ENCODE measurements at regions not wholly inside any gene's neighbourhood (a gene's known extent, or its start where the extent isn't known, plus 50 kb on each side); places are given as distances from the start of the nearest gene placed in this dataset.
A peak's percentile ranks its signal among the peaks of the same experiment; 100 is the strongest.

DNA sequence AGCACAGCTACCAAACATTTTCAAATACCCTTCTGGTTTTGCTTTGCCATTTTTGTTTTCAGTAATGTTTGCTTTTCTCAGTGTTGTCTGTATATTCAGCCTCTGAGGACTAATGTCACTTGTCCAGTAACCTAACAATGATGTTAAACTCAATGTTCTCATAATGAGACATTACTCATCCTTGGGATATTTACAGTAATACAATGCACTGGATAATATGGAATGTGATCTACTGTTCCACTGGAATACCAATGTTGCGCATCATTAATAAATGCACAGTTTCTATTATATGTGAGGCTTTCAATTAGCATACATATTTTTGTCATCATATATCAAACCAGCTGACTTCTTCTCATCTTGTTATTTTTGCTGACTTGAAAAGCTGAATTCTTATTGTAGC lies 259.1 kb downstream of the SH2D1A start:
- Mint-ChIP-seq H3K27ac (no peak overlapping the region), H3K4me1 (peaks cover 0 to 5% (median 0%) of the 10 kb centered on the region in 3 donors), H3K4me3 (no peak overlapping the region), H3K9me3 (no peaks in the 10 kb centered on the region), H3K36me3 (no peaks in the 10 kb centered on the region), H3K27me3 (peaks cover 0 to 6% of the 10 kb centered on the region in 2 donors)
- Histone ChIP-seq H3K4me3 (ENCODE audit: control insufficient read depth in 1 of 2, extremely low read depth in 1 of 2, low read length in 1 of 2) (no peak overlapping the region), H3K9me3 (no peaks in the 10 kb centered on the region), H3K27ac (ENCODE audit: low read length) (no peak overlapping the region), H3K36me3 (ENCODE audit: control insufficient read depth in 2 of 2, extremely low read depth in 1 of 2, insufficient read depth in 1 of 2, low read length in 1 of 2) (no peaks in the 10 kb centered on the region), H3K4me1 (ENCODE audit: control insufficient read depth in 1 of 2, extremely low read depth in 1 of 2, insufficient read depth in 2 of 2, low read length in 2 of 2) (no peaks in the 10 kb centered on the region), H3K27me3 (replicated peaks in 1 of 2; ENCODE audit: control insufficient read depth in 2 of 2, extremely low read depth in 1 of 2, insufficient read depth in 2 of 2, low read length in 1 of 2) (no peaks in the 10 kb centered on the region)
- ATAC-seq (replicated peaks in 1 of 4) (no peak), DNase-seq (no peak)
- POLR2A ChIA-PET, result interaction anchor here in 1 of 2 donors (0.6 kb wide), 1 partner anchor 86 kb away, joined by 3 read pairs; no protein-coding TSS in a partner anchor
- CTCF ChIA-PET, result no interaction called here
- WGBS (ENCODE audit: insufficient coverage), result no CpG with 5 or more reads among the region's 1 CpG

DNA sequence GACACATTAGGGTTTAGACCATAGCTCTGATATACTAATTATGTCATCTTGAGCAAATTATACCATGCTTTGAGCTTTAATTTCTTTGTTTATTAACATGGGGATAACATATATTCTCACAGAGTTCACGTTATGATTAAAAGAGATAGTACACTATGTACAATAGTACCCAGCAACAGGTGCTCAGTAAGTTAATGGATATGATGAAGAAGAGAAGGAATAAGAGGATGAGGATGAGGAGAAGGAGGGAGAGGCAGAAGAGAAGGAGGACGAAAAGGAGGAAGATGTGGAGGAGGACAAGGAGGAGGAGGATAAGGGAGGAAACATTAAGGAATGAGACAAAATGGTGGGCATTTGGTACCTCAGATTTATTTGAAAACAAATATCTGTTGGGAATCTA lies 260.4 kb downstream of the SH2D1A start:
- ATAC-seq (replicated peaks in 1 of 4) (no peak), DNase-seq (no peak)
- ChIA-PET CTCF (no interaction called here), POLR2A (no interaction called here)
- Mint-ChIP-seq H3K4me3 (no peak overlapping the region), H3K9me3 (no peaks in the 10 kb centered on the region), H3K4me1 (no peaks in the 10 kb centered on the region), H3K27ac (no peak overlapping the region), H3K36me3 (no peaks in the 10 kb centered on the region), H3K27me3 (no peaks in the 10 kb centered on the region)
- Histone ChIP-seq H3K27me3 (replicated peaks in 1 of 2; ENCODE audit: control insufficient read depth in 2 of 2, extremely low read depth in 1 of 2, insufficient read depth in 2 of 2, low read length in 1 of 2) (no peaks in the 10 kb centered on the region), H3K36me3 (ENCODE audit: control insufficient read depth in 2 of 2, extremely low read depth in 1 of 2, insufficient read depth in 1 of 2, low read length in 1 of 2) (no peaks in the 10 kb centered on the region), H3K4me3 (ENCODE audit: control insufficient read depth in 1 of 2, extremely low read depth in 1 of 2, low read length in 1 of 2) (no peak overlapping the region), H3K9me3 (no peaks in the 10 kb centered on the region), H3K27ac (ENCODE audit: low read length) (no peak overlapping the region), H3K4me1 (ENCODE audit: control insufficient read depth in 1 of 2, extremely low read depth in 1 of 2, insufficient read depth in 2 of 2, low read length in 2 of 2) (no peaks in the 10 kb centered on the region)
- WGBS (ENCODE audit: insufficient coverage), result 56% methylated on average over 1 of the region's 2 CpGs

DNA sequence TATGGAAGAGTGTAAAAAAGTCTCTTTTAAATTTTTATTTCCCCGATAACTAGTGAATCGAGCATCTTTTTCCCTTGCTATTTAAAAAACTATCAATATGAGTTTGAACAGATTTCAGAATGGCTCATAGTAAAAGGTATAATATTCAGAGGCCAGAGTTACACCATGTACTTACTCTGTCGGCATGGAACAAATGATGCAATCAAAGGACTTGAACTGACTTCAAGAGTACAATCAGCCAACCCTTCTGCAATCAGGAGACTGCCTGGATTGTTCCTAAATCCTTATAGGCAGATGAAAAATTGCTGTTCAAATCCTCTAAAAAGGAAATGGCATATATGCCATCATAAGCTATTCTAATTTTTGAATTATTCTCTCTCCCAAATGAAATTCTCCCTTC lies 273.3 kb downstream of the SH2D1A start:
- CTCF ChIA-PET, result no interaction called here
- no peak for ATAC-seq (replicated peaks in 1 of 4)

DNA sequence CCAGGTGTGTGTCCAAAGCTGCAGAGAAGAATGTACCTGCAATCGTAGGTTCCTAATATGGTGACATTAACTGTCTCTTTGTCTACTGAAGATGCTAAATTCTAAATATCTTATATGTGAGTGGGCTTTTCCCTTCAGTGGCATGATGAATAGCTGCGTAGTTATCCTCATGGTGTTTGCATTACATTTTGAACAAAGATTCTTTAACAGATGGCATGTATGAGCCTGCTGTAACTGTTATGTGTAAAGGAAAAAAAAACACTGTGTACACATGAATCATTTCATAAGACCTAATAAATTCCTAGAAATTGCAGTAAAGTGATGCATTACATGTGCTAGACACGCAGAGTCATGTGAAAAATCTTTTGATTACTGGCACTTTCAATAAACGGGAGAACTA lies 288.0 kb downstream of the SH2D1A start:
- no peaks in the 10 kb centered on the region for H3K9me3 Mint-ChIP-seq
- Histone ChIP-seq H3K27me3 (replicated peaks in 1 of 2; ENCODE audit: control insufficient read depth in 2 of 2, extremely low read depth in 1 of 2, insufficient read depth in 2 of 2, low read length in 1 of 2) (no peaks in the 10 kb centered on the region), H3K9me3 (no peaks in the 10 kb centered on the region), H3K4me3 (ENCODE audit: control insufficient read depth in 1 of 2, extremely low read depth in 1 of 2, low read length in 1 of 2) (no peak overlapping the region), H3K4me1 (ENCODE audit: control insufficient read depth in 1 of 2, extremely low read depth in 1 of 2, insufficient read depth in 2 of 2, low read length in 2 of 2) (no peaks in the 10 kb centered on the region), H3K27ac (ENCODE audit: low read length) (no peak overlapping the region), H3K36me3 (ENCODE audit: control insufficient read depth in 2 of 2, extremely low read depth in 1 of 2, insufficient read depth in 1 of 2, low read length in 1 of 2) (no peaks in the 10 kb centered on the region)
- POLR2A ChIA-PET, result interaction anchor here in 1 of 2 donors (0.6 kb wide), 1 partner anchor 489 kb away, joined by 3 read pairs; no protein-coding TSS in a partner anchor
- CTCF ChIA-PET, result no interaction called here
- peaks cover 0 to 3% of the 10 kb centered on the region in 2 donors for H3K27me3 Mint-ChIP-seq
- no peaks in the 10 kb centered on the region for H3K36me3 Mint-ChIP-seq
- DNase-seq (no peak), ATAC-seq (replicated peaks in 1 of 4) (no peak)
- H3K4me1 Mint-ChIP-seq, result no peaks in the 10 kb centered on the region
- H3K27ac Mint-ChIP-seq, result no peak overlapping the region
- no CpG with 5 or more reads among the region's 4 CpGs for WGBS (ENCODE audit: insufficient coverage)
- H3K4me3 Mint-ChIP-seq, result no peak overlapping the region

More for the DNA sequence above, 273.3 kb downstream of the SH2D1A start:
- no CpG with 5 or more reads among the region's 3 CpGs for WGBS (ENCODE audit: insufficient coverage)
- no peak overlapping the region for H3K4me3 ChIP-seq (ENCODE audit: control insufficient read depth in 1 of 2, extremely low read depth in 1 of 2, low read length in 1 of 2)
- POLR2A ChIA-PET, result no interaction called here
- H3K9me3 ChIP-seq, result no peaks in the 10 kb centered on the region
- no peak overlapping the region for H3K27ac ChIP-seq (ENCODE audit: low read length)
- no peaks in the 10 kb centered on the region for H3K9me3 Mint-ChIP-seq
- H3K4me1 Mint-ChIP-seq, result no peaks in the 10 kb centered on the region
- peaks cover 0 to under 1% of the 10 kb centered on the region in 2 donors for H3K27me3 Mint-ChIP-seq
- no peaks in the 10 kb centered on the region for H3K27me3 ChIP-seq (replicated peaks in 1 of 2; ENCODE audit: control insufficient read depth in 2 of 2, extremely low read depth in 1 of 2, insufficient read depth in 2 of 2, low read length in 1 of 2)
- H3K4me1 ChIP-seq (ENCODE audit: control insufficient read depth in 1 of 2, extremely low read depth in 1 of 2, insufficient read depth in 2 of 2, low read length in 2 of 2), result no peaks in the 10 kb centered on the region
- H3K36me3 Mint-ChIP-seq, result no peaks in the 10 kb centered on the region
- H3K27ac Mint-ChIP-seq, result no peak overlapping the region
- DNase-seq, result no peak
- H3K4me3 Mint-ChIP-seq, result no peak overlapping the region
- no peaks in the 10 kb centered on the region for H3K36me3 ChIP-seq (ENCODE audit: control insufficient read depth in 2 of 2, extremely low read depth in 1 of 2, insufficient read depth in 1 of 2, low read length in 1 of 2)

DNA sequence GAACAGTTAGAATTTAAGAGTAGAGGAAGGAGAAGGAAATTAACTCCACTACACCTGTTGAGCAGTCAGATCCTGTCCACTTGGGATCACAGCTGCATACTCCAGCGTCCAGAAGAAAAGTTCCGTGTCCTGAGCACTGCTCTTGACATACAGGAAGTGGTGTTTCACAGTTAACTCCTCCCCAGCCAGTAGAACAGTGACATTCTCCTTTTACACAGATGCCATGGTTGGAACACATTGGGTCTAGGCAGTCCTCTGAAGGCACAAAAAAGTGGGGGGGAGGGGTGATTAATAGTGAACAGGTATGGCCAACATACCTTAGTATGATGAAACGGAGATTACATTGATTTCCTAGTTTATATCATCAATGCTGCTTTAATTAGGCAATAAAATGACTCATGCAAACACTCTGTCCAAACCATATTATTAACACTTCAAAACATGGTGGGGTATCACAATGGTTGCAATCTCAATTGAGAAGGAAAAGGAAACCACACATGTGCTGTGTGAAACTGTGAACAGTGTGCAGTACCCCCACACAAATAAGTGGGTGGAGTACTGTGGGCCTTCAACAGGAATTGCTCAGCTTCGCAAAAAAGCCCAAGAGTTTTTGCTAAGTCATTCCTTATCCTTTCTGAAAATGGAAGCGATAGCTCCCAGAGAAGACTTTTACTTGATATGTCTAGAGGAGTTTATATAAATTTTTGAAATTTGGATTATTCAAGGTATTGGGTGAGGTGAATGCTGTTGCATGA lies 295.6 kb downstream of the SH2D1A start:
- Mint-ChIP-seq H3K27ac (no peak overlapping the region), H3K4me3 (no peak overlapping the region)
- DNase-seq, result peak in 4 of 35 experiments; percentile 0 to 11 (median 0)

DNA sequence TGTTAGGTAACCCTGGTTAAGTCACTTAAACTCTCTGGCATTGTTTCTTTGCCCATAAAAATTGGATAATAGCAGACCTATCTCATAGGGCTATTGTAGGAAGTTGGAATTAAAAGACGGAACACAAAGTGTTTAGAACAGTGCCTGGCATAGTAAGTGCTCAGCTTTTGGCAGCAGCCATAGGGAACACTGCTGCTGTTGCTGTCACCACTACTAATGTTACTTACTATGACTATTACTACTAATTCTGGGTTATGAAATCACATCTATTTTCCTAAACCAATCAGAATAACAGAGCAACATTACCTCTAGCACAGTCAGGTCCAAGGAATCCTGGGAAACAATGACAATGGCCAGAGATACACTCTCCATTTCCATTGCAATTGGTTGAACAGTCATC lies 300.0 kb downstream of the SH2D1A start:
- H3K36me3 Mint-ChIP-seq, result no peaks in the 10 kb centered on the region
- no peaks in the 10 kb centered on the region for H3K4me1 Mint-ChIP-seq
- H3K36me3 ChIP-seq (ENCODE audit: control insufficient read depth in 2 of 2, extremely low read depth in 1 of 2, insufficient read depth in 1 of 2, low read length in 1 of 2), result no peaks in the 10 kb centered on the region
- no peaks in the 10 kb centered on the region for H3K9me3 Mint-ChIP-seq
- H3K27me3 Mint-ChIP-seq, result no peaks in the 10 kb centered on the region
- H3K4me1 ChIP-seq (ENCODE audit: control insufficient read depth in 1 of 2, extremely low read depth in 1 of 2, insufficient read depth in 2 of 2, low read length in 2 of 2), result no peaks in the 10 kb centered on the region
- no peak overlapping the region for H3K27ac Mint-ChIP-seq
- no peaks in the 10 kb centered on the region for H3K27me3 ChIP-seq (replicated peaks in 1 of 2; ENCODE audit: control insufficient read depth in 2 of 2, extremely low read depth in 1 of 2, insufficient read depth in 2 of 2, low read length in 1 of 2)
- no CpG with 5 or more reads among the region's 1 CpG for WGBS (ENCODE audit: insufficient coverage)
- no peak overlapping the region for H3K4me3 ChIP-seq (ENCODE audit: control insufficient read depth in 1 of 2, extremely low read depth in 1 of 2, low read length in 1 of 2)
- ChIA-PET CTCF (no interaction called here), POLR2A (no interaction called here)
- no peaks in the 10 kb centered on the region for H3K9me3 ChIP-seq
- ATAC-seq (replicated peaks in 1 of 4) (no peak), DNase-seq (no peak)
- no peak overlapping the region for H3K27ac ChIP-seq (ENCODE audit: low read length)
- H3K4me3 Mint-ChIP-seq, result no peak overlapping the region

More for the DNA sequence above, 295.6 kb downstream of the SH2D1A start:
- H3K36me3 ChIP-seq (ENCODE audit: control insufficient read depth in 2 of 2, extremely low read depth in 1 of 2, insufficient read depth in 1 of 2, low read length in 1 of 2), result no peaks in the 10 kb centered on the region
- no peaks in the 10 kb centered on the region for H3K9me3 ChIP-seq
- H3K4me1 Mint-ChIP-seq, result no peaks in the 10 kb centered on the region
- ChIA-PET POLR2A (no interaction called here), CTCF (no interaction called here)
- WGBS (ENCODE audit: insufficient coverage), result no CpG with 5 or more reads among the region's 5 CpGs
- H3K27me3 Mint-ChIP-seq, result peaks cover 0 to 4% of the 10 kb centered on the region in 2 donors
- H3K36me3 Mint-ChIP-seq, result peaks cover 4% of the 10 kb centered on the region
- H3K4me1 ChIP-seq (ENCODE audit: control insufficient read depth in 1 of 2, extremely low read depth in 1 of 2, insufficient read depth in 2 of 2, low read length in 2 of 2), result no peaks in the 10 kb centered on the region
- no peaks in the 10 kb centered on the region for H3K27me3 ChIP-seq (replicated peaks in 1 of 2; ENCODE audit: control insufficient read depth in 2 of 2, extremely low read depth in 1 of 2, insufficient read depth in 2 of 2, low read length in 1 of 2)
- no peak for ATAC-seq (replicated peaks in 1 of 4)
- H3K9me3 Mint-ChIP-seq, result no peaks in the 10 kb centered on the region
- H3K4me3 ChIP-seq (ENCODE audit: control insufficient read depth in 1 of 2, extremely low read depth in 1 of 2, low read length in 1 of 2), result no peak overlapping the region
- H3K27ac ChIP-seq (ENCODE audit: low read length), result no peak overlapping the region
